ENCODE measurements at regions not wholly inside any gene's neighbourhood (a gene's known extent, or its start where the extent isn't known, plus 50 kb on each side); places are given as distances from the start of the nearest gene placed in this dataset.

DNA sequence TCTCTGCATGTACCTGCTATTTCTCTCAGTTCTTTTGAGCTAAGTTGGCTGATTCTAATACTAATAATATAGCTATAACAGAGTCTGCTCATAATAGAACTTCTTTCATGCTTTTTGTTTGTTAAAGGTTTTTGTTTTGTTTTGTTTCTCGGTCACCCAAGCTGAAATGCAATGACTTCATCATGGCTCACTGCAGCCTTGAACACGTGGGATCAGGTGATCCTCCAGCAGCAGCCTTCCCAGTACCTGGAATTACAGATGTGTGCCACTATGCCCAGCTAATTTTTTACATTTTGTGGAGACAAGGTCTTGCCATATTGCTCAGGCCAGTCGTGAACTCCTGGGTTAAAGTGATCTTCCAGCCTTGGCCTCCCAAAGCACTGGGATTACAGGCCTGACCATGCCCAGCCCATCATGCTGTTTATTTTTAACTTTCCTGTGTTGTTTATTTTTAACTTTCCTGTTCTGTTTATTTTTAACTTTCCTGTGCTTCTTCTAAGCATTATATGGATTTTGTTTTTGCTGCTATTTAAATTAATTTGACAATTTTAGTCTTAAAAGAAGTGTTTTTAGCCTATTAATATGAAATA is 763.8 kb upstream of the CDH7 start:
- TF ChIP-seq, protein P1, sequence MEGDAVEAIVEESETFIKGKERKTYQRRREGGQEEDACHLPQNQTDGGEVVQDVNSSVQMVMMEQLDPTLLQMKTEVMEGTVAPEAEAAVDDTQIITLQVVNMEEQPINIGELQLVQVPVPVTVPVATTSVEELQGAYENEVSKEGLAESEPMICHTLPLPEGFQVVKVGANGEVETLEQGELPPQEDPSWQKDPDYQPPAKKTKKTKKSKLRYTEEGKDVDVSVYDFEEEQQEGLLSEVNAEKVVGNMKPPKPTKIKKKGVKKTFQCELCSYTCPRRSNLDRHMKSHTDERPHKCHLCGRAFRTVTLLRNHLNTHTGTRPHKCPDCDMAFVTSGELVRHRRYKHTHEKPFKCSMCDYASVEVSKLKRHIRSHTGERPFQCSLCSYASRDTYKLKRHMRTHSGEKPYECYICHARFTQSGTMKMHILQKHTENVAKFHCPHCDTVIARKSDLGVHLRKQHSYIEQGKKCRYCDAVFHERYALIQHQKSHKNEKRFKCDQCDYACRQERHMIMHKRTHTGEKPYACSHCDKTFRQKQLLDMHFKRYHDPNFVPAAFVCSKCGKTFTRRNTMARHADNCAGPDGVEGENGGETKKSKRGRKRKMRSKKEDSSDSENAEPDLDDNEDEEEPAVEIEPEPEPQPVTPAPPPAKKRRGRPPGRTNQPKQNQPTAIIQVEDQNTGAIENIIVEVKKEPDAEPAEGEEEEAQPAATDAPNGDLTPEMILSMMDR (IDR thresholded peaks at IDR 0.05; ENCODE audit: low read depth, low read length) = no peak
- no peak for TF ChIP-seq EZH2phosphoT487 (IDR thresholded peaks at IDR 0.05; ENCODE audit: low read depth)

All from OCI-LY3 (cell line).